Head of caudate nucleus (tissue), 42 donors: ENCODE measurements at regions not wholly inside any gene's neighbourhood (a gene's known extent, or its start where the extent isn't known, plus 50 kb on each side); places are given as distances from the start of the nearest gene placed in this dataset.

Experiments
- DNase-seq, 42 donors: peaks; one replicate each; pipeline versions ENCODE4 v3.0.0 to v3.0.0-alpha.2; 2020 to 2021; ENCODE audit warnings: mixed read lengths in 7 of 42
- intact Hi-C: fragments of 100-400 bp; cut with DNase I; formaldehyde crosslinking; loops from one replicate; pipeline ENCODE4 v1.15.0; 2022

DNA sequence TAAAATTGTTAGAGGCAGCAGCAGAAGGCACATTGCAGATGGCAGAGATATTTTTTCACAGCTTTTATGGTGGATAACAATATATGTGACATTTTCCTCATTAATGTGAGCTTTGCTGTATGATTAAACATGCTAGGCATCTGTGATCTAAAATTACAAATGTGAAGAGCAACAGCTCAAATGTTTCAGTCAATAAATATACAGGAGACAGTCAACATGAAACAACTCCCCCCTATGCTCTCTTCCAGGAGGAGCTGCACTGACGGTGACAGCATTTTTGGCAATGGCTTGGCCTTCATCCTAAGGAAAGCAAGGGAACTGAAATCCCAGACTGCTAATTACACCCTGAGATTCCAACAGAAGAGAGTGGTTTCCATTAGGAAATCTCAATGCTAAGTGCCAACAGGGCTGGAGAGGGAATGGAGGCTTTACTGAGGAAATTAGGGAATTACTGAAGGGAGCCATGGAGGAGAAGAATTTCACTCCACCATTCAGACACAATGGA is 51.4 kb upstream of the GRB10 start:
- intact Hi-C loops: no loop called here
- peak in 1 of 42 donors; percentile 3 for DNase-seq

GRCh38 chr7:50832744-50833143 is 50.0 kb upstream of the GRB10 start:
- intact Hi-C loops: no loop called here
- DNase-seq: no peak
